WTC11 (cell line): ENCODE measurements at regions not wholly inside any gene's neighbourhood (a gene's known extent, or its start where the extent isn't known, plus 50 kb on each side); places are given as distances from the start of the nearest gene placed in this dataset.

Source experiments
- CTCF ChIP-seq: fragments of 200-600 bp; IDR thresholded peaks from 2 replicates; pipeline ENCODE4 v1.8.0; 2022; ENCODE audit warnings: antibody characterized with exemption
- E2F5 ChIP-seq: sonication (generic); formaldehyde crosslinking; IDR thresholded peaks from 2 replicates; pipeline ENCODE4 v1.8.1; 2022; ENCODE audit warnings: mild to moderate bottlenecking, moderate library complexity, missing genetic modification reagents
- ETV6 ChIP-seq: sonication (generic); formaldehyde crosslinking; IDR thresholded peaks from 2 replicates; pipeline ENCODE4 v1.8.1; 2022; ENCODE audit warnings: mild to moderate bottlenecking, missing genetic modification reagents
- FOXJ3 ChIP-seq: sonication (generic); formaldehyde crosslinking; IDR thresholded peaks from 2 replicates; pipeline ENCODE4 v1.9.0; 2021; ENCODE audit warnings: missing genetic modification reagents, mild to moderate bottlenecking, borderline replicate concordance
- SP1 ChIP-seq: sonication (generic); formaldehyde crosslinking; conservative IDR thresholded peaks from 2 replicates; pipeline ENCODE4 v1.8.1; 2022; ENCODE audit warnings: missing genetic modification reagents
- USF1 ChIP-seq: sonication (generic); formaldehyde crosslinking; IDR thresholded peaks from 2 replicates; pipeline ENCODE4 v1.8.0; 2022; ENCODE audit warnings: mild to moderate bottlenecking, missing genetic modification reagents
- USF2 ChIP-seq: sonication (generic); formaldehyde crosslinking; IDR thresholded peaks from 2 replicates; pipeline ENCODE4 v1.8.1; 2023; ENCODE audit warnings: mild to moderate bottlenecking, missing genetic modification reagents, moderate library complexity
- ZNF425 ChIP-seq: fragments of 250-450 bp; sonication (Bioruptor Pico); conservative IDR thresholded peaks from 2 replicates; pipeline ENCODE4 v1.9.0; 2021; ENCODE audit warnings: mild to moderate bottlenecking
- ZNF671 ChIP-seq: fragments of 250-450 bp; sonication (Bioruptor Pico); IDR thresholded peaks from 2 replicates; pipeline ENCODE4 v1.8.0; 2021; ENCODE audit warnings: mild to moderate bottlenecking

GRCh38 chr4:31455612-31456011 is 735.4 kb downstream of the PCDH7 start:
- no peak for TF ChIP-seq USF2 (CRISPR knock-in tag)
- TF ChIP-seq CTCF = no peak
- no peak for TF ChIP-seq ETV6 (CRISPR knock-in tag)
- no peak for TF ChIP-seq USF1
- no peak for TF ChIP-seq E2F5 (CRISPR knock-in tag)
- TF ChIP-seq ZNF425 (CRISPR knock-in tag) = no peak
- no peak for TF ChIP-seq SP1
- TF ChIP-seq FOXJ3 (CRISPR knock-in tag) = no peak
- TF ChIP-seq ZNF671 (CRISPR knock-in tag) = no peak
